ENCODE measurements at regions not wholly inside any gene's neighbourhood (a gene's known extent, or its start where the extent isn't known, plus 50 kb on each side); places are given as distances from the start of the nearest gene placed in this dataset.

GRCh38 chr13:39982745-39983144 is 327.3 kb downstream of the COG6 start:
- POLR2A ChIA-PET, result no interaction called here

GRCh38 chr13:39985071-39985470 is 329.6 kb downstream of the COG6 start:
- Histone ChIP-seq H3K36me3 (ENCODE audit: control insufficient read depth in 2 of 2, insufficient read depth in 1 of 2, low read length in 2 of 2) (no peaks in the 10 kb centered on the region), H3K4me1 (ENCODE audit: control insufficient read depth, insufficient read depth, low read length) (no peaks in the 10 kb centered on the region), H3K9me3 (ENCODE audit: control insufficient read depth, insufficient read depth, low read depth, low read length) (no peaks in the 10 kb centered on the region), H3K27ac (ENCODE audit: extremely low read depth, low read depth, low read length) (no peak overlapping the region), H3K4me3 (ENCODE audit: low read depth, low read length) (no peak overlapping the region)
- ChIA-PET CTCF (no interaction called here), POLR2A (no interaction called here)
- TF ChIP-seq ZNF302 (tag by site-specific recombination; IDR thresholded peaks at IDR 0.05; ENCODE audit: low read depth) (no peak), ZNF169 (tag by site-specific recombination; IDR thresholded peaks at IDR 0.05) (no peak), REST (tag by site-specific recombination; IDR thresholded peaks at IDR 0.05) (no peak), REPIN1 (tag by site-specific recombination; IDR thresholded peaks at IDR 0.05; ENCODE audit: low read depth) (no peak), OSR2 (tag by site-specific recombination; IDR thresholded peaks at IDR 0.05) (no peak), BCL11B (tag by site-specific recombination; IDR thresholded peaks at IDR 0.05; ENCODE audit: low read depth) (no peak), ZNF585B (tag by site-specific recombination; IDR thresholded peaks at IDR 0.05) (no peak)

More at GRCh38 chr13:39982745-39983144, 327.3 kb downstream of the COG6 start:
- H3K9me3 ChIP-seq (ENCODE audit: control insufficient read depth, insufficient read depth, low read depth, low read length), result no peaks in the 10 kb centered on the region
- no peaks in the 10 kb centered on the region for H3K4me1 ChIP-seq (ENCODE audit: control insufficient read depth, insufficient read depth, low read length)
- no peaks in the 10 kb centered on the region for H3K36me3 ChIP-seq (ENCODE audit: control insufficient read depth in 2 of 2, insufficient read depth in 1 of 2, low read length in 2 of 2)
- no peak for TF ChIP-seq ZSCAN16 (tag by site-specific recombination; IDR thresholded peaks at IDR 0.05)
- no peak for TF ChIP-seq GLIS2 (tag by site-specific recombination; IDR thresholded peaks at IDR 0.05)
- no peak for TF ChIP-seq WT1 (tag by site-specific recombination; IDR thresholded peaks at IDR 0.05)
- TF ChIP-seq ZNF670 (tag by site-specific recombination; IDR thresholded peaks at IDR 0.05; ENCODE audit: low read depth), result no peak
- TF ChIP-seq HOXC10 (CRISPR knock-in tag; IDR thresholded peaks at IDR 0.05), result no peak
- no peak for TF ChIP-seq ZNF394 (tag by site-specific recombination; IDR thresholded peaks at IDR 0.05; ENCODE audit: borderline replicate concordance)
- no peak for TF ChIP-seq ZNF211 (tag by site-specific recombination; IDR thresholded peaks at IDR 0.05; ENCODE audit: low read depth)
- TF ChIP-seq ZSCAN30 (tag by site-specific recombination; IDR thresholded peaks at IDR 0.05), result no peak
- CTCF ChIA-PET, result no interaction called here
- H3K27ac ChIP-seq (ENCODE audit: extremely low read depth, low read depth, low read length), result no peak overlapping the region
- no peak overlapping the region for H3K4me3 ChIP-seq (ENCODE audit: low read depth, low read length)

- no peak overlapping the region for H3K27ac ChIP-seq (ENCODE audit: extremely low read depth, low read depth, low read length)
- H3K9me3 ChIP-seq (ENCODE audit: control insufficient read depth, insufficient read depth, low read depth, low read length), result no peaks in the 10 kb centered on the region
- ChIA-PET POLR2A (no interaction called here), CTCF (no interaction called here)
- no peak overlapping the region for H3K4me3 ChIP-seq (ENCODE audit: low read depth, low read length)
- no peaks in the 10 kb centered on the region for H3K4me1 ChIP-seq (ENCODE audit: control insufficient read depth, insufficient read depth, low read length)
- H3K36me3 ChIP-seq (ENCODE audit: control insufficient read depth in 2 of 2, insufficient read depth in 1 of 2, low read length in 2 of 2), result no peaks in the 10 kb centered on the region
- TF ChIP-seq FEZF1 (tag by site-specific recombination; IDR thresholded peaks at IDR 0.05) (no peak), REST (tag by site-specific recombination; IDR thresholded peaks at IDR 0.05) (no peak), ZNF670 (tag by site-specific recombination; IDR thresholded peaks at IDR 0.05; ENCODE audit: low read depth) (no peak), TCF7L2 (IDR thresholded peaks at IDR 0.05; ENCODE audit: borderline replicate concordance, low read depth, low read length) (no peak), ZNF660 (tag by site-specific recombination; IDR thresholded peaks at IDR 0.05) (no peak), ZNF585B (tag by site-specific recombination; IDR thresholded peaks at IDR 0.05) (no peak), ZNF488 (tag by site-specific recombination; IDR thresholded peaks at IDR 0.05) (no peak), SP7 (tag by site-specific recombination; IDR thresholded peaks at IDR 0.05) (no peak), MEIS1 (CRISPR knock-in tag; IDR thresholded peaks at IDR 0.05; ENCODE audit: borderline replicate concordance) (no peak), AEBP2 (tag by site-specific recombination; IDR thresholded peaks at IDR 0.05; ENCODE audit: borderline replicate concordance) (no peak), SETDB1 (IDR thresholded peaks at IDR 0.05; ENCODE audit: insufficient read length, low read length) (no peak), SALL2 (tag by site-specific recombination; IDR thresholded peaks at IDR 0.05; ENCODE audit: borderline replicate concordance) (no peak)
Measured at GRCh38 chr13:39988351-39988750, 332.9 kb downstream of the COG6 start.
